GM20000 (cell line): ENCODE measurements at regions not wholly inside any gene's neighbourhood (a gene's known extent, or its start where the extent isn't known, plus 50 kb on each side); places are given as distances from the start of the nearest gene placed in this dataset.

Experiments
- DNase-seq: peaks from one replicate; pipeline ENCODE4 v3.0.0; 2012; ENCODE audit warnings: low spot score
- TF ChIP-seq, protein P1 (sequence below): IDR thresholded peaks from 2 replicates; pipeline ENCODE4 v1.5.1; 2012; ENCODE audit warnings: mild to moderate bottlenecking, control low read depth; ENCODE audit errors: extremely low read depth, missing control alignments

DNA sequence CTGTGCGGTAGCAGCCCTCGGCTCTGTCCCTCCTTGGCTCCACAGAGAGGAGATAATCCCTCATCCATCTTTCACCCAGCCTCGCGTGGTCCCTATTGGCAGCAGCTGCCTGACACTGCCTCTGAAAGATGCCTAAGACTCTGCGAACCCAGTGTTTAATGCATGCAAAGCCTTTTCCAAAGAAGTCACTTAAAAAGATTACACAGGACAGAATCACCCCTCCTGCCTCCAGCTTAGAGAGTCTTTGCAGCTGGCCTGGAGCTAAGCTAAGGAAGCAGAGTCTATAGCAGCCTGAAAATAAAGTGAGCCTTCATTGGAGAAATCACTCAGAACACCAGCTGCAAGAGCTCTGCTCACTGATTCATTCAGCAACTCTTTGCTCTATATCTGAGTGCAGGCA is 247.2 kb downstream of the SHQ1 start:
- DNase-seq = no peak

DNA sequence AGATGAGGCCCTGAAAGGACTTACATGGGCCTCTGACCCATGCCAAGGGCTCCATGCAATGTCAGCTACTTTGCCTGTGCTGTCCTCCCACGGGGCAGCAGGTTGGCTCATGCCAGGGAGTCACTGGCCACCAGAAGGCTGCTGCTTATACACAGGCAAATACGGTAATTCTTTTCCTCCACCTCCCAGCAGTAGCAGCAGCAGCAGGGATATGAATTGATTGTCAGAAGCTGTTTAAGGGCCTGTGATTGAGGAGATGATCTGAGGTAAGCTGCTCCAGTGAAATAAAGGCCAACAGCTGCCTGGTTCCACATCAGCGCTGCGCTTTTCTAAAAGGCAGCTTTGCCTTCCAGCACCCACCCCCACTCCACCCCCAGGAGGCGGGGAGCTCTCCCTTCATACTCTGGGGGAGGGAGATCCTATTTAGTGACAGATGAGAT is 250.5 kb downstream of the SHQ1 start:
- TF ChIP-seq, protein P1, sequence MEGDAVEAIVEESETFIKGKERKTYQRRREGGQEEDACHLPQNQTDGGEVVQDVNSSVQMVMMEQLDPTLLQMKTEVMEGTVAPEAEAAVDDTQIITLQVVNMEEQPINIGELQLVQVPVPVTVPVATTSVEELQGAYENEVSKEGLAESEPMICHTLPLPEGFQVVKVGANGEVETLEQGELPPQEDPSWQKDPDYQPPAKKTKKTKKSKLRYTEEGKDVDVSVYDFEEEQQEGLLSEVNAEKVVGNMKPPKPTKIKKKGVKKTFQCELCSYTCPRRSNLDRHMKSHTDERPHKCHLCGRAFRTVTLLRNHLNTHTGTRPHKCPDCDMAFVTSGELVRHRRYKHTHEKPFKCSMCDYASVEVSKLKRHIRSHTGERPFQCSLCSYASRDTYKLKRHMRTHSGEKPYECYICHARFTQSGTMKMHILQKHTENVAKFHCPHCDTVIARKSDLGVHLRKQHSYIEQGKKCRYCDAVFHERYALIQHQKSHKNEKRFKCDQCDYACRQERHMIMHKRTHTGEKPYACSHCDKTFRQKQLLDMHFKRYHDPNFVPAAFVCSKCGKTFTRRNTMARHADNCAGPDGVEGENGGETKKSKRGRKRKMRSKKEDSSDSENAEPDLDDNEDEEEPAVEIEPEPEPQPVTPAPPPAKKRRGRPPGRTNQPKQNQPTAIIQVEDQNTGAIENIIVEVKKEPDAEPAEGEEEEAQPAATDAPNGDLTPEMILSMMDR = no peak
- DNase-seq = no peak

More for the DNA sequence above, 247.2 kb downstream of the SHQ1 start:
- TF ChIP-seq, protein P1 = no peak

DNA sequence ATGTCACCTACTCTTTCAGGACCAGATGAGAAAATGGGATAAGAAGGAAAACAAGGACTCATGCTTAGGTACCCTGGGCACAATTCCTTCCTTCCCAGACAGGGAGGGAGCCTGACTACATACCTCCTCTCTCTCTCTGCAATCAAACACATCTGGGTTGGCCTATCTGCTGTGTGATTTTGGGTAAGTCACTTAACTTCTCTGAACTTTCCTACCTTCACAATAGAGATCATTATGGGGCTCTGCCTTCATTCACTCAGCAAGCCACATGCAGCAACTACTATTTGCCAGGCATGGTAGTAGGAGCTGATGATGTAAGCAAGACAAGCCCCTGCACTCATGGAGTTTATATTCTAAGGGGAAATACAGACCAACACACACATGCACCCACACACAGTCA is 251.2 kb downstream of the SHQ1 start:
- no peak for DNase-seq

DNA sequence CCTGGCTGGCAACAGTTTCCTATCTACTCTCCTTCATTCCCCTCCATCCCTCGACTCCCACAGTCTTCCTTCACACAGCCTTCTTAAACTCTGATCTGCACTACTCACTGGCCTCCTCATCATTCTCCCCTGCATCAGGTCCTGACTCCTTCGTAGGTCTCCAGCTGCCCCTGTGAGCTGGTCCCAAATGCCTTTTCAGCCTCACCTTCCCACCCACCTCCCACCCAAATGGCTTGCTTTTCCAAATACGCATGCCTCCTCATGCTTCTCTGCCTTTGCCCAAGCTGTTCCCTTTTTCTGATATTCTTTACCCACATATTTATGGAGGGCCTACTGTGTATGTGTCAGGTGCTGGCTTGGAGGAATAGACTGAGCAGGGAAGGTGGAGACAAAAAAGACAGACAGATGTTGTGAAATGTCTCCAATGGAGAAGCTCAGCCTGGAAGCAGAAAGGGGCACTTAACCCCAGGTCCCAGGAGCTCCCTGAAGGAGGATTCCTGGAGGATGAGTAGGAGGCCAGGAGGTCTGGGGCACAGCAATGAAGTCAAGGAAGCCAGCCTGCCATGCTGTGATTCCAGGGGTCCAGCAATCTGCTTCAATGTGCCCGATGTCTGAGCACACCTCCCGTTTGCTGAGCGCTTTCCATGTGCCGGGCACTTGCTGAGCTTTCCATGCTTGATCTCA is 252.2 kb downstream of the SHQ1 start:
- TF ChIP-seq, protein P1 = no peak
- no peak for DNase-seq

More for the DNA sequence above, 251.2 kb downstream of the SHQ1 start:
- TF ChIP-seq, protein P1 = no peak

DNA sequence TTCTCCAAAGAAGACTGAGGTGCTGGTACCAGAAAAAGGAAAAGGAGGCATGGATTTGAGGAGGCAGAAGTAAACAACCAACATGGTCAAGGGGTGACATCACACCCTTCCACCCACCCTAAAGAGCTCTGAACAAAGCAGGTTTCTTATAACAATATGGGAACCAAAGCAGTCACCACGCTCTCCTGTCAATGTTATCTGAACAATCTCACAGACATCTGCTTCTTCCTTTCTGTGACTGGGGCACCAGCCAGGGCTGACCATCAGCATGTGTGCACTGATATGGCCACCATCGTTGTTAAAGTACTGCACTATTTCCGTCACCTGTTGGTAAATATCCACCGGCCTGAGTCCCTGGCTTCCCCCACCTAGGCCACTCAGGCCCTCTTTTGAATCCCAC is 252.9 kb downstream of the SHQ1 start:
- no peak for DNase-seq

DNA sequence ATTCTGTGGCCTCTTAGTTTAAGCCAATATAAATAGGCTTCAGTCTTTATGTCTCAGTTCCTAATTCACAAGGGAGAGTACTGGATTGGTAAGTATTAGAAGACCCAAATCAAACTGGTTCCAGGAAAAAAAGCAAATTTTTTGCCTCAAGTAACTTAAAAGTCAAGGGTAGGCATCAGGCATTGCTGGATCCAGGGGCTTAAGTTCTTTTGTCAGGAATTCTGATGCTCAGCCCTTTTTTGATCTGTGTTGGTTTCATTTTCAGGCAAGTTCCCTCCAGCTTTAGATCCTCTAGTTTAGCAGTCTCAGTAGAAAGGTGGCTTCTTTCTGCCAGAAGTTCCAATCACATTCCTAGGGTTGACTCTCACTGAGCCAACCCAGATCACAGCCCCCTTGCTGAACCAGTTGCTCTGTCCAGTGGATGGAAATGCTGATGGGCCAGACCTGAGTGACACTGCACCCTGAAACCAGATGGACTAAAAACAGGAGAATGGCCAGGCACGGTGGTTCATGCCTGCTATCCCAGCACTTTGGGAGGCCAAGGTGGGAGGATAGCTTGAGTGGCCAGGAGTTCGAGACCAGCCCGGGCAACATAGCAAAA is 253.5 kb downstream of the SHQ1 start:
- TF ChIP-seq, protein P1 = no peak

More for the DNA sequence above, 252.9 kb downstream of the SHQ1 start:
- TF ChIP-seq, protein P1 = no peak

DNA sequence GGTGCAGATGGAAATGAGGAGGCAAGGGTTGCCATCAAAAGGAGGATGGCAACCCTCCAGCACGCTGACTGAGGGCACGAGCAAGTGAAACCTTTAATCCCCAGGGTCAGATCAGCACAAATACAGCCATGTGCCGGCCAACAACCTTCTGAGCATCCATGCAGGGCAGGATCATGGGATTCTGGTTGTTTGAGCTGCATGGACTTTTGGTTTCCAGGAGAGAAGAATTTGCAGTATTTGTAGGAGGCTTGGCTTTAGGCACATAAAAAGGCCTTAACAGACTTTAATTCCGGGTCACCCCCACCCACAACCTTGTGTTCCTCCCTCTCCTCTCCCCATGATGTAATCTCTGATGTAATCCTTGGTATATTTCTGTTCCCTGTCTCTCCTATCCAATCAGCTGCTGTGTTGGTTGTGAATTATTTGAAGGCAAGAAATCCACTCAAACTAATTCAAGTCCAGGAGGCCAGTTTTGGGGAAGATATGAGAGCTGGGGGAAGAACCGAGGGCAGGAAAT is 254.3 kb downstream of the SHQ1 start:
- no peak for DNase-seq
- TF ChIP-seq, protein P1 = no peak

More for the DNA sequence above, 253.5 kb downstream of the SHQ1 start:
- no peak for DNase-seq
